GM19467 (cell line): ENCODE measurements at regions not wholly inside any gene's neighbourhood (a gene's known extent, or its start where the extent isn't known, plus 50 kb on each side); places are given as distances from the start of the nearest gene placed in this dataset.
"Not testable (repeated sequence)": the region's sequence is repeated elsewhere in the genome, so short reads cannot be mapped to it uniquely, and the experiment has no call there.

Experiments
- ATAC-seq: cut with Tn5 transposase; IDR thresholded peaks from one replicate; pipeline ENCODE4 v1.9.1; 2021; ENCODE audit warnings: mild to moderate bottlenecking, moderate library complexity; ENCODE audit not compliant: unreplicated experiment

DNA sequence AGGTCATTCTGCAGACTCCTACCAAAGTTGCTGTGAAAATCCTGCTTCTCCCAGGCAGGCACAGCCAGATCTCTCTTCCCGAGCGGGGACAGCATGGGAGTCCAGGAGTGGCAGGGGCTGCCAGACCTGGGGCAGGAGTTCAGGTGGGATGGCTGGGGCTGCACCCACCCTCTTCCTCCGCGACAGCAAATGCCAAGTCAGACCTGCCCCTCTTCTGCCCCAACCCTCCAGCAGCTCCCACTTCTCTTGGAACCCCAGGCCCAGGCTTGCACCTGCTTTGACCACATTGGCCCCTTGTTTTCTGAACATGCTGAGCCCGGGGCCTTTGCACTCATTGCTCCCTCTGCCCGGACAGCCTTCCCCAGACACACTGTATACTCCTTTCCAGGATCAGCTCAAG, 288.2 kb upstream of the HS6ST1 start:
- no peak for ATAC-seq

DNA sequence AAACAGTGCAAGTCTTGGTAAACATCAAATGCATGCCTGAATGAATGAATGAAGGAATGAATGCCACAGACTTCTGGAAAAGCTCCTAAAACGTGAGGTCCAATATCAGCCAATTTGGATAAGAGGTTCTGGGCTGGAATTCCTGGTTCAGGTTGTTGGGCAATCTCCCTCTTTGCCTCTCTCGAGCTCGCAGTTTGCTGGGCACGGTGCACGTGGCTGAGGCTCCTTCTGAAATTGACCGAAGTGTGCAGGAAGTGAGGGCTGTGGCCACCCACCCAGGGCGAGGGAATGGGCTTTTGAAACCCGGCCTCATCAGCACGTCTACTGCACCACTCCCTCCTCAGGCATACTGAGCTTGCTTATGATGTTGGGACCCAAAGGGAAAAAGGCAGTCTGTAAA, 288.8 kb upstream of the HS6ST1 start:
- no peak for ATAC-seq

DNA sequence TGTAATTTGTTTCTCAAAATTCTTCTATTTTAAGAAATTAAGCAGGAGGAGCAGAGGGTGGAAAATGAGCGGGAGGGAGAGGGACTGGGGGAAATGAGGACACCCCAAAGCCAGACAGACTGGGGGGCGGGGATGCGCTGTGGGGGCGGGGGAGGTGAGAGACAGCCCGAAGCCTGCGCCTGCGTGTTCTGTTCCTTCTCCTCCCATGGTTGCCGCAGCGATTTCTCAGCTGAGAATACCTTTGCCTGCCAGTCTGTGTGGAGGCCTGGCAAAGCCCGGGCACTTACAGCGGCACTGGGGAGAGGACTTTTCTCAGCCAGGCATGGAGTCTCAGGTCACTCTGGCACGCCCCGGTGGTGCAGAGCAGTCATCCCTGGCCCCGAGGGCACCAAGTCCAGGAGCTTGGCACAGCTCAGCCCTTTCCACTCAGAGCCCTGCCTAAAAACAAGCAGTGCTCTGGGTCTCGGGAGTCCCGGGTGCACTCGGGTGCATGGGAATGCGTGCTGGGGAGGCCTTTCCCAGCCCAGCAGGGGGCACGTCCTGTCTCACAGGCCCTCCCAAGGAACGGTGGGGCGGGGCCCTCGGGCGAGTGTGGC, 289.3 kb upstream of the HS6ST1 start:
- ATAC-seq, result no peak

DNA sequence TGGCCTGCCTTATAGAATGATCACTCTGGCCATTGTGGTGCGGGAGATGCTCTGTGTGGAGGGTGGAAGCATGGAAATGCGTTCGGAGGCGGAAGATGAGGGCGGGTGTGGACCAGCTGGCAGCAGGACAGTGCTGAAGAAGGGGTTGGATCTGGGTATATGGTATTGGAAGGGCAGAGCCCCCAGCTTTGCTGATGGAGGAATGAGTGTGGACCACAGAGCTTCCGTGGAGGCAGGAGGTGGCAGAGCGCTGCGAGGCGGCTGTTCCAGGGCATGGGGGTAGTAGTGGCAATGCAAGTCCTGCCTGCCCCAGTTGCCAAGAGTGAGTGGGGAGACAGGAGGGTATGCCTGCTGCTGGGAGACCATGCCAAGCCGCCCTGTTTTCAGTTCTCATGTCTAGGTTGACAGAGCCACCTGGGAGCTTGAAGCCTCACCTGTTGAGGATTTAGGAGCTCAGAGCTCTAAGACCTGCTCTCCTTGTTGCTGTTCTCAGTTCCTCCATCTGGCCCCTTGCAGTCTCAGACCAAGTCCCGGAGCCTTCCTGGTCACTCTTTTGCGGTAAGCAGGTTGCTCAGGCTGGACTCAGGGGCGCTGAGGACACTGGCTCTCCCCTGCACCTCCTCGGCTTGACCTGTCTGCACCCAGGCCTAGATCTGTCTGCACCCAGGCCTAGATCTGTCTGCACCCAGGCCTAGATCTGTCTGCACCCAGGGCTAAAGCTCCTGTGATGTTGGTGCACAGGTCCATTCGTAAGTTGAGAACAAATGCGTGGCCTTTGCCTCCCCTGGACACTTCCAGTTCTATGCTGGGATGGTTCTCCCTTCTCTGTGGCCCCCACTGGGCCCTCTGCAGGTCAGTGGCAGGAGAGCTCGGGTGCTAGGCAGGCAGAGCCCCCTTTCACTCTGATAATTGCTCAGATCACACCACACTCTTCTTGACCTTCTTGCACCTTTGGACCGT, 290.5 kb upstream of the HS6ST1 start:
- no peak for ATAC-seq

DNA sequence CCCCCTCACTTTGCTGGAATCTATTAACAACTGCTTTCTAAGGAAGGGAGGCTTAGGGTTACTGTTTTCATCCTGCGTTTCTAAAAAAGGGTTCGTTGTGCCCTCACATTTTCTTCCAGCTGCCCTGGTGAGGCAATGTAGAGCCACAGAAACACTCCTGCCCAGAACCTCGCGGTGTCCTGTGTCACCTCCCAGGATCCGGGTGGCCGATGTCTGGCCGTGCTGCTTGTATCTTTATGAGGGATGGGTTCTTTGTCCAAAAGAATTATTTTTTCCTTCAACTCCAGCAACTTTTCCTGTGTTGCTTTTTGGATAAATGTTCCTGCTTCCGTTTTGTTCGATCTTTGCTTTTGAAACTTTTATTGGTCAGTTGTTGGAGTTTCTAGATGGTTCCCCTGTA, 291.8 kb upstream of the HS6ST1 start:
- no peak for ATAC-seq

DNA sequence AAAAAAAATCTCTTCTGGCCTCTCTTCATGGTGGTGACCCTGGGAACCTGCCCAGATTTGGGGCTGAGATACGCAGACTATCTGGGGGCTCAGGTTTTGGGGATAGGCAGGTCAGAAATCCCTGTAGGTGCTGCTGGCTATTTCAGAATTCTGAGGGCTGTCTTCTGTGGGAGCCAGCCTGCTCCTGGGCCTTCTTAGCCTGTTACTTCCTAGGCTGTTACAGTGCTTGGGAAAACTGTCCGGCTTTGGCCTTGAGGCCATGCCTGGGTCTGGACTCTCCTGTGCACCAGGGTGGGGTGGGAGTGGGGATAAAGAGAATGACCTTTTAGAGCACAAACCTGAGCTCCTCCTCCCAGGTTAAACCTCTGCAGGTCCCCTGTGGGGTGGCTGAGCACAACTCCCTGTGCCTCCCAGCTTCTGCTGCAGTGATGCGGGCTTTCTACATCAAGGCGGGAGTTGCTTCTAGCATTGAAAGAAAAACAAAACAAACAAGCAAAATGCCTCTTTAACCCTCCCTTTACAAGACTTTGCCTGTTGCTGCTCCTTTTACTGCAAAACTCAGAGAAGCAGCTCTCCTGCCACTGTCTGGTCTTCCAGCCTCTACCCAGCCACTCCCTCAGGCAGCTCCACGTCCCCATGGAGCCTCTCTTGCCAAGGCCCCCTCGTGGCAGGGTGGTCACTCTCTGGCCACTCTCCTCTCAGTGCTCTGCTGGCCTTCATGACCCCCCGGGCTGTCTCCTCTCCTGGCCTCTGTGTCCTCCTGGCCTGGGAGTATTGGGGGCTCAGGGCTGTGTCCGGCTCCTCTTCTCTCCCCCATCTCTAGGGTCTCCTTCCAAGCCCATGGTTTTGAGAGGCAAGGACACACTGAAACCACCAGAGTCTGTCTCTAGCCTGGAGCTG, 293.0 kb upstream of the HS6ST1 start:
- ATAC-seq, result no peak

DNA sequence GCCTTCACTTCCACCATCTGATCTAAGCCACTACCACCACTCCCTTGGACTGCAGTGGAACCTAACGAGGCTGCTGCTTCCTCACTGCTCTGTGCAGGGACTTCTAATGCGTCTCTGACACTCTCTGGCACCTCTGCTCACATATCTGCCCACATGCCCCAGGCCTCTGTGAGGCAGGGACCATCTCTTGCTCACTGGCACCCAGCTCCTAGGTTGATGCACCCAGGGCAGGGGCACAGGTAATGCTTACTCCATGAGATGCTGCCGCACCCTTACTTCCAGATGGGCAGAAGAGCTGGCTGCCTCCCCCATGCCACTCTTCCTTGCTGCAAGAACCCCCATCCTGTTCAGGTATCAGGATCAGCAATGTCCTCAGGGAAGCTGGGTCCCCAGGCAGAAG, 294.0 kb upstream of the HS6ST1 start:
- no peak for ATAC-seq

DNA sequence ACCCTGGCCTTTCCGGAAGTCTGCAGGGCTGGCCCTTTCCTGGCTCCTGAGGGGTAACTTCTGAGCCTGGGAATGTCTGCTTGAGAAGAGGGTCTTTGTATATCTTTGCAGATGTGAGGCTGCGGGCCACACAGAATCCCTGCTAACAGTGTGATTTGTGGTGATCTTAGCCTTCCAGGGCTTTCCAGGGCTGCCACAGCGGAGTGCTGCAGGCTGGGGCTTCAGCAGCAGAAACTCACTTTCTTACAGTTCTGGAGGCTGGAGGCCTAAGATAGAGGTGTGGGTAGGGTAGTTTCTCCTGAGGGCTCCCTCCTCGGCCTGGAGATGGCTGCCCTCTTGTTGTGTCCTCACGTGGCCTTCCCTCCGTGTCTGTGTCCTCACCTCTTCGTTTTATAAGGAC, 294.7 kb upstream of the HS6ST1 start:
- no peak for ATAC-seq

DNA sequence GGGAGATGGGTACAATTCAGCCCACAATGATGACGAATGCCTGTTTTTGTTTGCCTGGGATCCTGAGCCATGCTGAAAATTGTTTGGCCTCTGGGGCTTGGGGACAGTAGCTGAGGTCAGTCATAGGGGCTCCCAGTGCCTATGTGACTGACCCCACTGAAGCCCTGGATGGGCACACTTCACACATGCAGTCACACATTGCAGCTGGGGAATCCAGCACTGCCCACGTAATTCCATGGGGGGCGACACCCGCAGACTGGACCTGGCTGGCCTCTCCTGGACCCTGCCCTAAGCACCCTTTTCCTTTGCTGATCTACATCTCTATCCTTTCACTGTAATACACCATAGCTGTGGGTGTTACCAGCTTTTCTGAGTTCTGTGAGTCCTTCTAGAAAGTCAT, 295.2 kb upstream of the HS6ST1 start:
- no peak for ATAC-seq

DNA sequence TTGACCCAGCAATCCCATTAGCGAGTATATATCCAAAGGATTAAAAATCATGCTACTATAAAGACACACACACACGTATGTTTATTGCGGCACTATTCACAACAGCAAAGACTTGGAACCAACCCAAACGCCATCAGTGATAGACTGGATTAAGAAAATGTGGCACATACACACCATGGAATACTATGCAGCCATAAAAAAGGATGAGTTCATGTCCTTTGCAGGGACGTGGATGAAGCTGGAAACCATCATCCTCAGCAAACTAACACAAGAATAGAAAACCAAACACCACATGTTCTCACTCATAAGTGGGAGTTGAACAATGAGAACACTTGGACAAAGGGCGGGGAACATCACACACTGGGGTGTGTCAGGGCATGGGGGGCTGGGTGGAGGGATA, 296.2 kb upstream of the HS6ST1 start:
- ATAC-seq, result not testable (repeated sequence)

DNA sequence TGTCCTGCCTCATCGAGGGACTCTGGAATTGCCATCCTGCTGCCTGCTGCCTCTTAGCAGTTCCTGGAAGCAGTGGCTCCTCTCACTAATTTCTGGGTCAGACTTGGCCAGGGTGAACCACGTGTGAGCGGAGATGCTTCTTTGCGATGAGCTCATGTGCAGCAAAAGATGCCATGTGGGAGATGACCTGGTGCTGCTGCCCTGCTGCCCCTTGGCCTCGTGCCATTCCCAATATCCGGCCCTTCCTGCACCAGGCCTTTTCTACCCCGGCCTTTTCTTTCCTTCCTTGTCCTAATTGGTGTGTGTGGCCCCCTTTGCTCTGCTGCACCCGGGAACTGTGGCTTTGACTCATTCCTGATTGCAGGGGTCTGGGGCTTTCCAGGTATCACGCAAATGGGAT, 296.9 kb upstream of the HS6ST1 start:
- no peak for ATAC-seq

DNA sequence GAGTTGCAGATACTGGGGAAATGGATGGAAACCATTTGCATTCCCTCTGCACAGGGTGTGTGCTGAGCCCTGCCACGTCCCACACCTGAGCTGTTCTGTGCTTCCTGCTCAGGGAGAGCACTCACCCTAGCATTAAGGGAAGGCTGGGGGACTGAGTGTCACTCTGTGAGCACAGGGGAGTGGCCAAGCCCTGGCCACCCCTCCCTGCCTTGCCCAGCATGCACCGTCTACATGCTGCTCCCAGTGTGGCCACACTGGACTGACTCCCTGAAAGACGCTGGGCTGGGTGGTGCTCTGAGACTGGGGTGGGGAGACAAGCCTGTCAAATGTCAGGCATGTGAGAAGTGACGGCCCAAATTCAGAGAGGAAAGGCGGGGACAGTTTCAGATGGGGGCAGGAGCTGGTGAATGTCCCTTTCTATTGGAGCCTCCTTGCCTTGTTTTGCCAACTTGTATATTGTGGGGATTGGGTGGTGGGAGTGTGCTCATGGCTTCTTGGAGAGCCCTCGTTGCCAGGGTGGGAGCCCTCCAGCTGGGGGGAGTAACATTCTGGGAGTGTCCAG, 298.4 kb upstream of the HS6ST1 start:
- no peak for ATAC-seq

DNA sequence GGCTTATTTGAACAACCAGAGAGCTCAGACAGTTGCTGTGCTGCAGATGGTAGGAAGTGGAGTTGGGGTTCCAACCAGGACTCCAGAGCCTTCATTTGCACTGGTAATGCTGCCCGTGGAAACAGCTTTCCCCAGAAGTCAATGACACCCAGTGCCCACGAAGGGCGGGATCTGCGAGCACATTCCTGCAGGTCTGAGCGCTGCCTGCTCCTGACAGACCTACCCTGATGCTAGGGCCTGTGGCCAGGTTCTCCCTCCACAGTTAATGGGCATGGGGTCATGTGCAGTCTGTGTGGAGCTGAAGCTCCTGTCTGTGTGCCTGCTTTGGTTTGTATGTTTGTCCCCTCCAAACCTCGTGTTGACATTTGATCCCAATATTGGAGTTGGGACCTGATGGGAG, 299.0 kb upstream of the HS6ST1 start:
- no peak for ATAC-seq

DNA sequence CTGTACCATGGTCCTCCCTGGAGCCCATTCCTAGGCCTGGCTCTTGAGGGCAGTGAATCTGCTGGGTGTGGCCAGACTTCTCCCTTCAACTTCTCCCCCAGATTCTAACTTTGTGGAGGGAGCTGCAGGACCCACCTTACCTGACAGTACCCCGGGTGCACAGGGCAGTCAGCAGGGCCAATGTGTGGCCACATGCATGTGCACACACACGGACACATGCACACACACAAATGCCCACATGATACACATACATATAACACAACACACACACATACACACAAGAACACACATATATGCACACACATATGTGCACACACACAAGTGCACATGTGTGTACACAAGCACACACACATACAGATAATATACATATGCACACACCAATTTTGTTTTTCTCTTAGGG, 300.0 kb upstream of the HS6ST1 start:
- no peak for ATAC-seq

DNA sequence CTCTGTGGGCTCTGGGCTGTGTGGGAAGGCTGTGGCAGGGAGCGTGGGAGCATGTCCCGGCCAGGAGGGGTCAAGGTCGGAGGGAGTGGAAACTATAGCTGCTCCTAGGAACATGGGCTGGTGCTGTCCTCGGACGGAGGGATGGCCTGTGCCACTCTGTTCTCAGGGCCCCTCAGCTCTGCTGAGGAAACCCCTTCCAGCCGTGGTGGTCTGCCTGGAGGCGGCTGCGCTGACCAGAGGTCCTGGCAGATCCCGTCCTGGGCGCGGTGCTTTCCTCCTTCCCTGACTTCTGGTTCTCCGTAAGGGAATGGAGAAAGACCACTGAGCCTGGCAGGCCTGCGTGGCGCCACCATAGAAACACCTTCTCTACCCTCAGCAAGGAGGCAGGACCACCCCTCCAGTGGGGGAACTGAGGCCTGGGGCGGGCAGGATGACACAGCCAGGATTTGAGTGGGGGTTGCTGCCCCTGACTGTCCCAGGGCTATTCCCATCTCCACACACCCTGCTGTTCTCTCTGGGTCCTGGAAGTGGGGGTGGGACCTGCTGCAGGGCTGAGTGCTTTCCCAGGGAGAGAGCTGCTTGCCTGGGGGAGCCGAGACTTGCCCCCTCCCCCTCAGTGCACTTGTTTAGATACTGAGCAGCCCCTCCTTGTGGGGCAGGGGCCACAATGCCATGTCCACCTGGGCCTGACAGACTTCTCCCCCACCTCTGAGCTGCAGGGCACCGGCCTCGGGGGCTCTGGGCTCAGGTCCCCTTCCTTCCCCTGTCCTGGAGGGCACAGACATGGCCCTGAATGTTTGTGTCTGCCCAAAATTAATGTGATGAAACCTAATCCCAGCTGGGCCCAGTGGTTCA, 301.0 kb upstream of the HS6ST1 start:
- ATAC-seq, result no peak

DNA sequence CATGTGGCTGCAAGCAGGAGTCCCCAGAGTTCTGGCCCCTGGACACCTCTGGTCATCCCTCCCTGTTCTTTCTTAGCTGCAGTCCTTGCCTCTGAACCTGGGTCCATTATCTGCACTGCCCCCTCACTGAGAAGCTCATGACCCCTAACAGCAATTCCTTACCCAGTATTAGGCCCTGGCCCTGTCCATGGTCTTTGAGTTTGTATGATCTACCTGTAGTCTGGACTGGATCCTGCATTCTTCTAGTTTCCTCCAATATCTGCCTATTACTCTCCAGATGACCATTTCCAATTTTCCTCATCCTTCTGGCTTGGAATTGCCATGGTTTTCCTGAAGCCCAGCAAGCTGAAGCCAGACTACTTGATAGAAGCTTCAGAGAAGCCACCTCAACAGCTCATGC, 302.4 kb upstream of the HS6ST1 start:
- no peak for ATAC-seq

DNA sequence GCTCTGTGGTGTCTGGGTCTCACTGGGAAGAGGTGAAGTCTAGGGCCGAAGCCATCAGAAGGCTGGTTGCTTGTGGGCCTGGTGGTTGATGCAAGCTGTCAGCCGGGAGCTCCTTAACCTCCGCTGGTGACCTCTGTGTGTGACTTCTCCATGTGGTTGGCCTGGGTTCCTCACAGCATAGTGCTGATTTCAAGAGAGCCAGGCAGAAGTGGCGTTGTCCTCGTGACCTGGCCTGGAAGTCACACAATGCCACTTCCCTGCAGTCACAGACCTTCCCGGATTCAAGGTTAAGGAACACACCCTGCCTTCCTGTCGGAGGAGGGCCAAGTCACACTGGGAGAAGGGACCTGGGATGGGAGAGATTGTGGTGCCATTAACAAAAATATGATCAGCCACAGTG, 303.7 kb upstream of the HS6ST1 start:
- ATAC-seq, result no peak

DNA sequence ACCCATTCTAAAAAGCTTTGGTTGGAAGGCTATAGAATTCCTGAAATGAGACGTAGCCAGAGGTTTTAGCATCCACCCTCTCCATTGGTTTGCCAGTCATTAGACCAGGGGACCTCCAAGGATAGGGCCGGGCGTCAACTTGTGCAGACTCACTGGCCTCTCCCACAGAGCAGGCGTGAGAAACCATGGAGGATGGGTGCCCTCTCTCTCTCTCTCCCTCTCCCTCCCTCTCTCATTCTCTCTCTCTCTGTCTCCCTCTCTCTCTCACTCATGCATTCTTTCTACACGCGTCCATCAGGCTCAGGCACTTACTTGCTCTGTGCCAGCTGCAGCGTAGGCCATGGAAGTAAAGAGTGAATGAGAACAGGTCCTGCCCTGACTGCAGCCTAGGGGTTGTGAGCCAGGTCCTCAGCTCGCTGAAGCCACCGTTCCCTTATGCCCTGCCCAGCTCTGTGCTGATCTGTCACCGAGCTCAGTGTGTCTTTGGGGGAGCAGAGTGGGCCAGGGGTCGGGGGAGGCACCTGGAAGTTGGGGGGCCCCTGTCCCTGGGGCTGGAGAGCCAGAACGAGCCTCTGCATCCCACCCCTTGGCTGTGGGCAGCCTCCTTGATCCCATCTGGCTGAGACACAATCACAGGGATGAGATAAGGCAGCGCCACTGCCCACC, 304.4 kb upstream of the HS6ST1 start:
- no peak for ATAC-seq
